KBM-7 (cell line): ENCODE measurements at regions not wholly inside any gene's neighbourhood (a gene's known extent, or its start where the extent isn't known, plus 50 kb on each side); places are given as distances from the start of the nearest gene placed in this dataset.

Source experiments
- DNase-seq: peaks from one replicate; pipeline ENCODE4 v3.0.0-alpha.2; 2015
- in situ Hi-C: fragments of 300-500 bp; cut with MboI; formaldehyde crosslinking; loops from 2 replicates; pipeline ENCODE4 v1.14.3; 2020; ENCODE audit warnings: low sequenced_read_pairs, low pct_unique_long_range_greater_than_20kb, mixed read lengths

GRCh38 chr12:42802785-42803189 lies 213.2 kb upstream of the PRICKLE1 start:
- in situ Hi-C loops, result no loop called here
- no peak for DNase-seq

GRCh38 chr12:42801271-42801670 lies 211.7 kb upstream of the PRICKLE1 start:
- in situ Hi-C loops, result no loop called here
- no peak for DNase-seq

- in situ Hi-C loops, result no loop called here
- no peak for DNase-seq
Measured at GRCh38 chr12:42799966-42800365, 210.4 kb upstream of the PRICKLE1 start.

DNA sequence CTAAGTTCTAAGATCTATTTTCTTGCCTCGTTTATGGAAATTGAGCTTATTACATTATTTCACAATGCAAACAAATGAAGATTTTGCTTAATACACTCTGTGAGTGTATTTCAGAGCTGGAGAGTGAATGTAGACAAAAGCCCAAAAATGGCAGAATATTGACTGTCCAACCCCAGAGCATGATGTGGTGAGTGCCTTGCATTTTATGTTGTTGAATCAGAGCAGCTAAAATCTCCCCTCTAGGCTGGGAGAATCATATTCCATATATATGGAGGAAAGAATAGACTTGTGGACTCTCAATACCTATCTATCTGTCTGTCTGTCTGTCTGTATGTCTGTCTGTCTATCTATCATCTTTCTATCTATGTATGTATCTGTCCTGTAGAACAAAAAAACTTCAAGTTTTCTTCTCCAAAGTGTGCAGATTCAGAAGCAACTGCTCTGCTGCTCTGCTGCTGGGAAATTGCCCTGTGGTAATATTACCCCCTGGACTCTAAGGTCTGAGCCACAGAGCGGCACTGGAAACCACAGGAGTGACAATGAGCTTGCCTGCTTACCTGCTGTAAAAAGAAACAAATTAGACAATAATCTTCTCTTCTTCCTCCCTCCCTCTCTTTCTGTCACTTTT lies 209.4 kb upstream of the PRICKLE1 start:
- no peak for DNase-seq
- in situ Hi-C loops, result no loop called here

DNA sequence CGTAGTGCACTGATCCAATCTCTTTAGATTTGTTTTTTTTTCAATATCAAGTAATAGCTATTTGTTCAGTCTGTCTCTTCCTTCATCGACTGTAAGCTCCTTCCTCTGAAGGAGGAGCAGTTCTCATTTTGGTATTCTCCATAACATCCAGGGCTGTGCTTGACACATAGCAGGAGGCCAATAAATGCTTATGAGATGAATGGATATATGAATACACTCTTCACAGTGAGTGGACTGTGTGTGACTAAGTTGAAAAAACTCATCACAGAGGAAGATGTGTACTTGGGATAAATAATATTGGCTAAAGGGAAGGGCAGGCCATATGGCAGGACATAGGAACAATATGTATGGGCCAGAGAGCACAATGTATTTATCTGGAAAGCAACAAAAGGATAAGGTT lies 205.3 kb upstream of the PRICKLE1 start:
- DNase-seq, result no peak
- in situ Hi-C loops, result no loop called here

DNA sequence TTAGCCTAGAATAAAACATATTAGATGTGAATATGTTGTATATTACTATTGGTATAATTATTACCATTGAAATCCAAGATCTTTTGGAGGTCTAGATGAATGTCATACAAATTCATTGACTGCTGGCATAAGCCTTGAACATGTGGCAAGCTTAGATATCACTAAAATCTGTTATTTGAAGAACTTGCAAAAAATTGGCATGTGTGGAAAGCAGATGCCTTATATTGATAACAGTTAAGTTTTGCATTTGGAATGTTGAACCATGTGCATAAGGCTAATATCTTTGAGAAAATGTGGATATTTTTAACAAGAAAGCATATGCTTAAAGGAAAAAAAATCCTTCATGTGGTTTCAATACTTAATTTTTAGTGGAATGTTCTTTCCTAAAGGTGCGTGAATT lies 203.6 kb upstream of the PRICKLE1 start:
- no peak for DNase-seq
- in situ Hi-C loops, result no loop called here

DNA sequence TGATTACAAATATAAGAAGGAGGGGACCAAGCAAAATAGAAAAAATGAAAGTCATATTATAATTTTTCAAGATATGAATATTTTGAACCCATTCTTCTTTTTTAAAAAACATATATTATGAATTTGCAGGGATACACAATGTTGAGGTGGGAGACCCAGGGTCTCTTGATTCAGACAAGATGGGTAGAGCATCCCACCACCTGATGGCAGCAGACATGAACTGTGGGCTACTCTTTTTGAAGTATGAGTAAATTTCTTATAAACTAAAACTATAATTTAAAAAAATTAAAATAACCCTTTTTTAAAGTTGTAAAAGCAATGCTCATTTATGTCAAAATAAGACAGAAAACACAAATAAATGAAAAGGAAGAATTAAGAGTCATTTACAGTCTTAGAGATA lies 202.7 kb upstream of the PRICKLE1 start:
- no peak for DNase-seq
- in situ Hi-C loops, result no loop called here

- in situ Hi-C loops, result no loop called here
- no peak for DNase-seq
Measured at GRCh38 chr12:42791399-42791798, 201.9 kb upstream of the PRICKLE1 start.

- in situ Hi-C loops, result no loop called here
- no peak for DNase-seq
Measured at GRCh38 chr12:42790761-42791151, 201.2 kb upstream of the PRICKLE1 start.

- in situ Hi-C loops, result no loop called here
- DNase-seq, result no peak
Measured at GRCh38 chr12:42789808-42790760, 200.5 kb upstream of the PRICKLE1 start.

- in situ Hi-C loops, result no loop called here
- no peak for DNase-seq
Measured at GRCh38 chr12:42786400-42787148, 197.0 kb upstream of the PRICKLE1 start.

DNA sequence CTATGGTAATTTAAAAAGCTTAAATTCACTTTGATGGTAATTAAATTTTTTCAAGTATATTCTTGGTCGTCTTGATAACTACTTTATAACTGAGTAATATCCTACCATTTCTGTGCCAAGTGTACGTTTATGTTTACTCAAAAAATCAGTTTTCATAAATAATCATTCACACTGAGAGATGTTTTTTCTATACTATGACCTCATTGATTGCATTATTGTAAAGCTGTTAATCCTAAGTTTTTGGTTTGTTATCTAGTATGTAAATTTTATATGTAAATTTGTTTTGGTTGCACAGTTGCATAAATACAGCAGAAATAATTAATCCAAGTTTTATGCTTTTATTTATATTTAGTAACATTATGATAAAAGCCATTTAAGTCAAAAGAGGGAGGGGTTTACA lies 196.4 kb upstream of the PRICKLE1 start:
- DNase-seq, result no peak
- in situ Hi-C loops, result no loop called here

- DNase-seq, result no peak
- in situ Hi-C loops, result no loop called here
Measured at GRCh38 chr12:42780671-42781070, 191.1 kb upstream of the PRICKLE1 start.

- in situ Hi-C loops, result no loop called here
- no peak for DNase-seq
Measured at GRCh38 chr12:42779186-42779859, 189.8 kb upstream of the PRICKLE1 start.

GRCh38 chr12:42776396-42776795 lies 186.8 kb upstream of the PRICKLE1 start:
- in situ Hi-C loops, result no loop called here
- DNase-seq, result no peak

DNA sequence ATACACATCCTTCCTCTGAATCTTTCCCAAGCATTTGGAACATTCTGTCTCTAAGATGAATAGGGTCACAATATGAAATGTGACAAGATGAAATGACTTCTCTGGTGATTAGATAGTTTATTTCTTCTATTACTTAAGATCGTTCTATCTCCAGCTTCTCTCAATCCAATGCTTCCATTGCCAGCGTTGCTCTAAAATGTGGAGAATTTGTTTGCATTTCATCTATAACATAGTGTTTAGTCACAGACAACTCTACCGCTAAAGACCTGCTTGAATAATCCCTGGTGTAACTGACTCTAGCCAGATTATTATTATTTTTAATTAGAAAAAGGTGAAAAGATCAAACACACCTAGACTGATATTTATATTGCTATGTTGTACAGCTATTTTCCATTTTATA lies 184.7 kb upstream of the PRICKLE1 start:
- DNase-seq, result no peak
- in situ Hi-C loops, result no loop called here

GRCh38 chr12:42770261-42770660 lies 180.7 kb upstream of the PRICKLE1 start:
- in situ Hi-C loops, result no loop called here
- DNase-seq, result no peak

DNA sequence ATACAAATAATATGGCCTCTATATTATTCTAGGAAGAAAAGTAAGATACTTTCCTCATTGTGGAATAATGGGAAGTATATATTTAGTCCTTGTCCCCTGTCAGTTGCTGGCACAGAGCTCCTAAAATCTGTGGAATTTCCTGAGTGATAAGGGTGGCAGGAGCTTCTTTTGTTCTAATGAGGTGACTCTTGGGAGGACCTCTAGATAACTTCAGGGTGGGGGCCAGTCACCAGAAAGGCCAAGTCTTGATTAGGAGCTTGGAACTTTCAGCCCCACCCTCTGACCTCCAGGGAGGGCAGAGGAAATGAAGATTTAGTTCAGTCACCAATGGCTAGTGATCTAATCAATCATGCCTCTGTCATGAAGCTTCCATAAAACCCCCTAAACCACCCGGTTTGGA lies 179.9 kb upstream of the PRICKLE1 start:
- no peak for DNase-seq
- in situ Hi-C loops, result no loop called here

- in situ Hi-C loops, result no loop called here
- no peak for DNase-seq
Measured at GRCh38 chr12:42767998-42768397, 178.5 kb upstream of the PRICKLE1 start.
